Stomach (tissue), 4 donors: ENCODE measurements at regions not wholly inside any gene's neighbourhood (a gene's known extent, or its start where the extent isn't known, plus 50 kb on each side); places are given as distances from the start of the nearest gene placed in this dataset.

Source experiments
- CTCF ChIP-seq, 7 experiments: fragments of 450-650 bp in 4 of 7; fragments of 200-600 bp in 3 of 7; sonication (generic) in 3 of 7; IDR thresholded peaks; one replicate each; pipeline ENCODE4 v1.5.1; 2016 to 2019; ENCODE audit warnings: antibody characterized with exemption in 7 of 7, control low read depth in 2 of 7, mild to moderate bottlenecking in 1 of 7
- EP300 ChIP-seq: sonication (generic); formaldehyde crosslinking; IDR thresholded peaks from one replicate; pipeline ENCODE4 v1.6.1; 2017; ENCODE audit warnings: antibody characterized with exemption
- POLR2A ChIP-seq, 4 donors: fragments of 450-650 bp; IDR thresholded peaks; one replicate each; pipeline ENCODE4 v1.6.1; 2016; ENCODE audit warnings: antibody characterized with exemption in 4 of 4, control low read depth in 2 of 4, mild to moderate bottlenecking in 1 of 4, moderate library complexity in 1 of 4
- POLR2AphosphoS5 ChIP-seq, 3 donors: sonication (generic); formaldehyde crosslinking; IDR thresholded peaks; one replicate each; pipeline ENCODE4 v1.6.1; 2016; ENCODE audit warnings: antibody characterized with exemption in 3 of 3

- no peak for TF ChIP-seq CTCF (IDR thresholded peaks at IDR 0.05)
- TF ChIP-seq EP300: no peak
- no peak for TF ChIP-seq POLR2A (IDR thresholded peaks at IDR 0.05)
- TF ChIP-seq POLR2AphosphoS5 (IDR thresholded peaks at IDR 0.05): no peak
These were observed 629.1 kb upstream of the EYS start for GRCh38 chr6:66336176-66336575.
